ENCODE measurements at regions not wholly inside any gene's neighbourhood (a gene's known extent, or its start where the extent isn't known, plus 50 kb on each side); places are given as distances from the start of the nearest gene placed in this dataset.
"Not testable (repeated sequence)": the region's sequence is repeated elsewhere in the genome, so short reads cannot be mapped to it uniquely, and the experiment has no call there.

DNA sequence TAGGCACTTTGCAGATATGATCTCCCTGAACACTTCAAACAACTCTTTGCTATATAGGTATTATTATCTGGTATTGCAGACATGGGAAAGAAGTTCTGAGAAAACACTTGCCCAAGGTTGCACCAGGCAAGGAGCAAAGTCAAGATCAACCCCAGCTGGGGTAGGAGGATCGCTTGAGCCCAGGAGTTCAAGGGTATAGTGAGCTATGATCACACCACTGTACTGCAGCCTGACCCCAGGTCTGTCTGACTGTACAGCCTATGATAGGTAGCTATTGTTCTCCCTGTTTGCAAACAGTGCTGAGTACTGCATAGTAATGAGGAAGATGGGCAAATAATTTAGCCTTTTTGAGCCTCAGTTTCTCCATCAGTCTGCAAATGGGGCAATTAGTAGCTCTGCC is 60.5 kb upstream of the GRK3 start:
- not testable (repeated sequence) for DNase-seq (ENCODE audit: low read depth in 4 of 4, low spot score in 2 of 4)

DNA sequence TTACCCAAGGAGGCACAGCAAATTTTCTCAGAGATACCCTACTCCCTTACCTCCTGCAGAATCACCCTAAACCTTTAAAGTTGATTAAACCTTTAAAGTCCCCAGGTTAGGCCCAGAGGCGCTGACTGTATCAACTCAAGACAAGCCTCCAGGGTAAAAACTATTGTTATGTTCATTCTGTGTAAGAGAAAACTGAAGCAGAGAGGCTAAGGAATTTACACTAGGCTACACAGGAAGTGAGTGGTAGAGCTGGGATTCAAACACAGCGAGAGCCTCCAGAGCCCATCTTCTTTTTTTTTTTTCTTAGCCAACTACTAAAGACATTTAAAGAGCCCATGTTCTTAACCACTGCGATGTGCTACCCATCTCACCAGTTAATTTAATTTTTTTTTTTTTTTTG is 56.3 kb upstream of the GRK3 start:
- no peak for DNase-seq (ENCODE audit: low read depth in 4 of 4, low spot score in 2 of 4)

DNA sequence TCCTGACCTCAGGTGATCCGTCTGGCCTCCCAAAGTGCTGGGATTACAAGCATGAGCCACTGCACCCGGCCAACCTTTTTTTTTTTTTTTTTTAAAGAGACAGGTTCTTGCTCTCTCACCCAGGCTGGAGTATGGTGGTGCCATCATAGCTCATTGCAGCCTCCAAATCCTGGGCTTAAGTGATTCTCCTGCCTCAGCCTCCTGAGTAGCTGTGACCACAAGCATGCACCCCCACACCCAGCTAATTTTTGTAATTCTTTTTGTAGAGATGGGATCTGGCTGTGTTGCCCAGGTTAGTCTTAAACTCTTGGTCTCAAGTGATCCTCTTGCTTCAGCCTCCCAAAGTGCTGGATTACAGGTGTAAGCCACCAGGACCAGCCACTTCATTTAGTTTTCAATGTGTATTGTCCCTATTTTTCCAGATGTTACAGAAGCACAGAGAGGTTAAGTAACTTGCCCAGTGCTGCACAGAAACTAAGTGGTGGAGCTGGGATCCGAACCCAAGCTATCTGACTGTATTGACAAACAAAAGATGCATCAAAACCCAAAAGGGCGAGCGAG is 55.6 kb upstream of the GRK3 start:
- DNase-seq (ENCODE audit: low read depth in 4 of 4, low spot score in 2 of 4): no peak

DNA sequence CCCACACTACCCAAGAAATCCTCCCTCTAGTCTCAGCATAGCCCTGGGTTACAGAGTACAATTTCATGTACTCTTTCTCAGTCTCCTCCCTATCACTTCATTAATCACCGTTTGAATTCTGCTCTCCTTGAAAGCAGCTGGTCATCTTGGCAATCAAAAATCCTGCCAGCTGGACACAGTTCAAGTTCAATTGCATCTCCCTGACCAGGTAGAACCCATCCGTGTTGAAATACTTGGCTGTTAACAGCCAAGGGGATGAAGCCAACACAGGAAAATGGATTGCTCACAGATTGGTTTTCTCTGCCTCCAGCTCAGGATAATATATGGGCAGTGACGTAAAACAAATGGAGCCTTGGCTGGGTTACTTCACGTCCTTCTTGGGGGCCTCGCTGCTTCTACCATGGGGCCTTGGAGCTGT is 55.1 kb upstream of the GRK3 start:
- DNase-seq (ENCODE audit: low read depth in 4 of 4, low spot score in 2 of 4): no peak

DNA sequence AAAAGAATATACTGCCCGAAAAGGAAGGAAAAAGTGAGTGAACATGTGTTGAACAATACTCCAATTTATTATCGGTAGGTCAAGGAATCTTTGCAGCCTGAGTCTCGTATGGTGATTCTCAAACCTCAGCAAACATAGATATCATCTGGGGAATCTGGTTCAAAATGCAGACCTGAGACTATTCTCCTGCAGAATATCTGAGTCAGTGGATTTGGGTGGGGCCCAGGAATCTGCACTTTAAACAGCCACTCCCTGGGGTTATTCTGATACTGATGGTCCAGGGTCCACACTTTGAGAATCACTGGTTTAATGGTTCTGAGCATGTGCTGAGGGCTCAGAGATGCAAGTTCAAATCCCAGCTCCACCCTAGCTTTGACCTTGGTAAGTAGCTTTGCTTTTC is 53.6 kb upstream of the GRK3 start:
- no peak for DNase-seq (ENCODE audit: low read depth in 4 of 4, low spot score in 2 of 4)

DNA sequence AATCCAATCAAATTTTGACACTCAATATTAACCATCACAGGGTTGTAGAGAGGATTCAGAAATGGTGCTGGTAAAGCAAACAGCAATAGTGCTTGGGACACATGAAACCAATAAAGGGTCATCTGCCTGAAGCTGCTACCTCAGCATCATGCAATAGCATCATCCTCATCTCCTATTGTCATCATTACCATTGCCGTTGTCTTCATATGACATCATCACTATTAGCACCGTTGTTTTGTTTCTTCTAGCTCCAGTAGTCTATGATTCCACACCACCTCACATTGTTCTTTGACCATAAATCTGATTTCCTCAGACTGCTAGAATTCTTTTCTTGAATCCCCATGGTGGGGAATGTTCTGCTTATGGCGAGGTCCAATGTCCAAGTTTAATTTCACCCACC is 52.8 kb upstream of the GRK3 start:
- DNase-seq (ENCODE audit: low read depth in 4 of 4, low spot score in 2 of 4): no peak

DNA sequence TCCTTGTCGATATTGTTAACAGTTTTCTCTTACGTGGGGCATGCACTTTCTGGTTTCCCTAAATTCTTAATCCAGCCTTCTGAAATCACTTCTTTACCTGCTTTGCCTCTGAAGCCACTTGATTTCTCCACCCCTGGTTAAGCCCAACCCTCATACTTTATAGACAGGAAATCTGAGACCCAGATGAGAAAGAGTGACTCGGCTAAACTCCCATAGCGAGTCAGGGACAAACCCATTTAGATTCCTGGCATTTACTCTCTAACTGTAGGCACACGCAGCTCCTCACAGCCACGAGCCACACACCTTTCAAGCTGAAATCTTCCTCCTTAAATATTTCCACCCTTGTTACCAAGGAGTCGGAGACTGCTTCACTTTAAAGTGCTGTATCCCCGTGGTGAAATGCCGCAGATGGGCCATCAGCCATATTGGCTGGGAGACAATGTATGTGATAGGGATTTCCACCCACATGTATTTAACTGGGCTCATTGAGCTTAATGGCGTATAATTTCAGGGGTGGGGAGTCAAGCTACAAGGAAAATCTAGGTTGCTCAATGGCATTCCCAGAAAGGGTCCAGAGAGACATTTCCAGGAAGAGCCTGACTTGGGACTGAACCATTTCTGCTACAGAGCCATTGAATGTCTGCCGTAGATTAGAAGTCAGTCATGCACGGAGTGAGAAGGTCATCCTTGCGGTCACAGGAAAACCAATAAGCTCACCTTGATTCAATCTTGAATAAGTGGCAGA is 49.9 kb upstream of the GRK3 start:
- DNase-seq (ENCODE audit: low read depth in 4 of 4, low spot score in 2 of 4): no peak

Data from left renal cortex interstitium (tissue), 4 donors.